ENCODE measurements at regions not wholly inside any gene's neighbourhood (a gene's known extent, or its start where the extent isn't known, plus 50 kb on each side); places are given as distances from the start of the nearest gene placed in this dataset.
"Not testable (repeated sequence)": the region's sequence is repeated elsewhere in the genome, so short reads cannot be mapped to it uniquely, and the experiment has no call there.

- 92% methylated on average over 1 of the region's 2 CpGs; no CpG with 5 or more reads in 1 of the 2 experiments for WGBS, 2 experiments (ENCODE audit: insufficient coverage in 2 of 2)
- H3K9me3 ChIP-seq (ENCODE audit: control insufficient read depth, low read length): no peaks in the 10 kb centered on the region
- H3K36me3 ChIP-seq (ENCODE audit: control insufficient read depth, insufficient read depth, low read length): no peaks in the 10 kb centered on the region
- no peak overlapping the region for H3K4me3 ChIP-seq (ENCODE audit: extremely low read depth, insufficient read depth, low read length, poor library complexity, severe bottlenecking)
- no peaks in the 10 kb centered on the region for H3K4me1 ChIP-seq (ENCODE audit: control insufficient read depth, insufficient read depth, low read length, poor library complexity, severe bottlenecking)
- H3K27ac ChIP-seq (ENCODE audit: low read depth, low read length, severe bottlenecking): no peak overlapping the region
Measured at GRCh38 chr2:22946553-22946952, 438.4 kb upstream of the KLHL29 start.

DNA sequence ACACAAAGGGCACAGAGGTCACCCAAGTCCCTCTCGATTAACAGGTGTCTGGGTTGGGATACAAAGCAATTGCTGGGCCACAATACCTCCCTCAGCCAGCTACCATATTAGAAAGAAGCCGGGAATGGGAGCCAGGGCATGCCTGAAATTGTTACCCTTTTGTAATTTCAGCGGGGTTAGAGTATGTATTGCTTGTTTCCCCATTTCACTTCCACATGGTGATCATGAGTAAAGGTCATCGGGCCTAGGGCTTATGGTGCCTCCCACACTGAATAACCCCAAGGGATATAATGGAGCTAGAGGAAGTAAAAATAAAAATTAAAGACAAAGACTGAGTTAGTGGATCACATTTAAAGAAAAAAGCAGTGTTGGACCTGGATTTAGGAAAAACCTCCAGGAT is 437.2 kb upstream of the KLHL29 start:
- Histone ChIP-seq H3K36me3 (ENCODE audit: control insufficient read depth, insufficient read depth, low read length) (no peaks in the 10 kb centered on the region), H3K4me3 (ENCODE audit: extremely low read depth, insufficient read depth, low read length, poor library complexity, severe bottlenecking) (no peak overlapping the region), H3K27ac (ENCODE audit: low read depth, low read length, severe bottlenecking) (no peak overlapping the region), H3K9me3 (ENCODE audit: control insufficient read depth, low read length) (no peaks in the 10 kb centered on the region), H3K4me1 (ENCODE audit: control insufficient read depth, insufficient read depth, low read length, poor library complexity, severe bottlenecking) (no peaks in the 10 kb centered on the region)
- WGBS, 2 experiments (ENCODE audit: insufficient coverage in 2 of 2): 100% methylated on average over 1 of the region's 4 CpGs; no CpG with 5 or more reads in 1 of the 2 experiments

GRCh38 chr2:22950431-22950830 is 434.5 kb upstream of the KLHL29 start:
- no peaks in the 10 kb centered on the region for H3K4me1 ChIP-seq (ENCODE audit: control insufficient read depth, insufficient read depth, low read length, poor library complexity, severe bottlenecking)
- H3K9me3 ChIP-seq (ENCODE audit: control insufficient read depth, low read length): no peaks in the 10 kb centered on the region
- H3K27ac ChIP-seq (ENCODE audit: low read depth, low read length, severe bottlenecking): no peak overlapping the region
- no peaks in the 10 kb centered on the region for H3K36me3 ChIP-seq (ENCODE audit: control insufficient read depth, insufficient read depth, low read length)
- H3K4me3 ChIP-seq (ENCODE audit: extremely low read depth, insufficient read depth, low read length, poor library complexity, severe bottlenecking): no peak overlapping the region
- 40 to 67% methylated on average over 1 of the region's 2 CpGs for WGBS, 2 experiments (ENCODE audit: insufficient coverage in 2 of 2)

- Histone ChIP-seq H3K36me3 (ENCODE audit: control insufficient read depth, insufficient read depth, low read length) (no peaks in the 10 kb centered on the region), H3K4me3 (ENCODE audit: extremely low read depth, insufficient read depth, low read length, poor library complexity, severe bottlenecking) (no peak overlapping the region), H3K9me3 (ENCODE audit: control insufficient read depth, low read length) (no peaks in the 10 kb centered on the region), H3K4me1 (ENCODE audit: control insufficient read depth, insufficient read depth, low read length, poor library complexity, severe bottlenecking) (no peaks in the 10 kb centered on the region), H3K27ac (ENCODE audit: low read depth, low read length, severe bottlenecking) (no peak overlapping the region)
- WGBS, 2 experiments (ENCODE audit: insufficient coverage in 2 of 2): 100% methylated on average over 2 of the region's 6 CpGs
Measured at GRCh38 chr2:22952656-22953225, 432.2 kb upstream of the KLHL29 start.

DNA sequence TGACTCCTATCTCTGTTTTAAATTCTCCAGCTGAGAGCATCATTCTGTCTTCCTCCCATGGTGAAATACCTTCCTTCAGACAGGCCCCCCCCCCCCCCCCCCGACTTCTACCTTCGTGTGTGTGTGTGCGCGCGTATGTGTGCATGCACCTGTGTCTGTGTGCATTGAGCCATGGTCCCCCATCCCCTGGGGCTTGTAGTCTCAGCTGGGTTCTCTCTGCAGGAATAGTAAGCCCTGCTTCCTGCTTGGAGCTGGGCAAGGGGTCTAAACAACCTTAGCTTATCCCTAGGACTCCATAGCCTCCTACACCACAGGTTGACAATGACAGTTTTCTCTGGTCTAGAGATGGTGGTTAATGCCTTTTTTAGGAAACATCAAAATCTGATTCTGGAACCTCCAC is 427.5 kb upstream of the KLHL29 start:
- no peak overlapping the region for H3K27ac ChIP-seq (ENCODE audit: low read depth, low read length, severe bottlenecking)
- no peaks in the 10 kb centered on the region for H3K36me3 ChIP-seq (ENCODE audit: control insufficient read depth, insufficient read depth, low read length)
- H3K9me3 ChIP-seq (ENCODE audit: control insufficient read depth, low read length): no peaks in the 10 kb centered on the region
- H3K4me3 ChIP-seq (ENCODE audit: extremely low read depth, insufficient read depth, low read length, poor library complexity, severe bottlenecking): no peak overlapping the region
- WGBS, 2 experiments (ENCODE audit: insufficient coverage in 2 of 2): 87 to 100% methylated on average over 3 of the region's 5 CpGs
- H3K4me1 ChIP-seq (ENCODE audit: control insufficient read depth, insufficient read depth, low read length, poor library complexity, severe bottlenecking): no peaks in the 10 kb centered on the region

GRCh38 chr2:22958308-22958707 is 426.7 kb upstream of the KLHL29 start:
- whole genome bisulfite sequencing, 2 experiments (ENCODE audit: insufficient coverage in 2 of 2): 88 to 92% methylated on average over 3 of the region's 4 CpGs
- H3K4me3 ChIP-seq (ENCODE audit: extremely low read depth, insufficient read depth, low read length, poor library complexity, severe bottlenecking): no peak overlapping the region
- H3K36me3 ChIP-seq (ENCODE audit: control insufficient read depth, insufficient read depth, low read length): no peaks in the 10 kb centered on the region
- H3K4me1 ChIP-seq (ENCODE audit: control insufficient read depth, insufficient read depth, low read length, poor library complexity, severe bottlenecking): no peaks in the 10 kb centered on the region
- H3K27ac ChIP-seq (ENCODE audit: low read depth, low read length, severe bottlenecking): no peak overlapping the region
- no peaks in the 10 kb centered on the region for H3K9me3 ChIP-seq (ENCODE audit: control insufficient read depth, low read length)

- no peaks in the 10 kb centered on the region for H3K9me3 ChIP-seq (ENCODE audit: control insufficient read depth, low read length)
- H3K4me1 ChIP-seq (ENCODE audit: control insufficient read depth, insufficient read depth, low read length, poor library complexity, severe bottlenecking): no peaks in the 10 kb centered on the region
- no peak overlapping the region for H3K4me3 ChIP-seq (ENCODE audit: extremely low read depth, insufficient read depth, low read length, poor library complexity, severe bottlenecking)
- no peaks in the 10 kb centered on the region for H3K36me3 ChIP-seq (ENCODE audit: control insufficient read depth, insufficient read depth, low read length)
- H3K27ac ChIP-seq (ENCODE audit: low read depth, low read length, severe bottlenecking): no peak overlapping the region
- 92 to 98% methylated on average over 3 to 5 of the region's 5 CpGs for WGBS, 2 experiments (ENCODE audit: insufficient coverage in 2 of 2)
Measured at GRCh38 chr2:22967756-22968155, 417.2 kb upstream of the KLHL29 start.

- no peak overlapping the region for H3K27ac ChIP-seq (ENCODE audit: low read depth, low read length, severe bottlenecking)
- no peaks in the 10 kb centered on the region for H3K9me3 ChIP-seq (ENCODE audit: control insufficient read depth, low read length)
- H3K4me3 ChIP-seq (ENCODE audit: extremely low read depth, insufficient read depth, low read length, poor library complexity, severe bottlenecking): no peak overlapping the region
- H3K36me3 ChIP-seq (ENCODE audit: control insufficient read depth, insufficient read depth, low read length): no peaks in the 10 kb centered on the region
- H3K4me1 ChIP-seq (ENCODE audit: control insufficient read depth, insufficient read depth, low read length, poor library complexity, severe bottlenecking): no peaks in the 10 kb centered on the region
- WGBS, 2 experiments (ENCODE audit: insufficient coverage in 2 of 2): 44 to 46% methylated on average over 3 to 5 of the region's 8 CpGs
Measured at GRCh38 chr2:22970284-22970975, 414.5 kb upstream of the KLHL29 start.

DNA sequence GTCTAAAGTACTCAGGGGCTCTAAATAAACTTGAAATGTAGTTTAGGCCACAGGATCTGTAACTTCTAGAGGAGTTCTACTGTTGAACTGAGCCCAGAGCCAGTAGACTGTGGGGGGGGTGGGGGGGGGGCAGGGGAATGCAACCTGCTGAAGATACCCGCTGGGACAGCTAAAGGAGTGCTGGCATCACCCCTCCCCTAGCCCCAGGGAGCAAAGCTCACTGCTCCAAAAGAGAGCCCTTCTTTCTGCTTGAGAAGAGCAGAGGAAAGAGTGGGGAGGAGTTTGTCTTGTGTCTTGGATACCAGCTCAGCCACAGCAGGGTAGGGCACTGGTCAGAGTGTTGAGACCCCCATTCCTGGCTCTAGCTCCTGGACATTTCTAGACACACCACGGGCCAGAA is 414.0 kb upstream of the KLHL29 start:
- no peaks in the 10 kb centered on the region for H3K9me3 ChIP-seq (ENCODE audit: control insufficient read depth, low read length)
- no CpG with 5 or more reads among the region's 2 CpGs for WGBS, 2 experiments (ENCODE audit: insufficient coverage in 2 of 2)
- no peak overlapping the region for H3K4me3 ChIP-seq (ENCODE audit: extremely low read depth, insufficient read depth, low read length, poor library complexity, severe bottlenecking)
- no peaks in the 10 kb centered on the region for H3K36me3 ChIP-seq (ENCODE audit: control insufficient read depth, insufficient read depth, low read length)
- no peaks in the 10 kb centered on the region for H3K4me1 ChIP-seq (ENCODE audit: control insufficient read depth, insufficient read depth, low read length, poor library complexity, severe bottlenecking)
- no peak overlapping the region for H3K27ac ChIP-seq (ENCODE audit: low read depth, low read length, severe bottlenecking)

DNA sequence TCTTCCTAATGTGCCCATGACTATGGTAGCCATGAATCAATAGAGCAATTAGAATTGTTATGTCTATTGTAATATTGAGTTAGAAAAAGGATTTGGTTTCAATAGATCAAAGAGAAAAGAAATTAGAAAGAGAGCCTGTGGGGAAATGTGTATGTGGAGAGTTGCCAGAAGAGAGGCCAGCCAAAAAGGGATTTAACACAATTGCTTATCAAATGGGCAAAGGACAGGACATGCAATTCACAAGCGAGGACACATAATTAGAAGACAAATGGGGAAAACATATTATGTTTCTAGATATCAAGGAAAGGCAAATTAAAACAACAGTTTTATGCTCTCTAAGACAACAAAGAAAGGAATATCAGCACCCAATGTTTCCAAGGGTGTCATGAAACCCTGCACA is 403.2 kb upstream of the KLHL29 start:
- no peak overlapping the region for H3K27ac ChIP-seq (ENCODE audit: low read depth, low read length, severe bottlenecking)
- no peak overlapping the region for H3K4me3 ChIP-seq (ENCODE audit: extremely low read depth, insufficient read depth, low read length, poor library complexity, severe bottlenecking)
- no peaks in the 10 kb centered on the region for H3K4me1 ChIP-seq (ENCODE audit: control insufficient read depth, insufficient read depth, low read length, poor library complexity, severe bottlenecking)
- H3K36me3 ChIP-seq (ENCODE audit: control insufficient read depth, insufficient read depth, low read length): no peaks in the 10 kb centered on the region
- WGBS, 2 experiments (ENCODE audit: insufficient coverage in 2 of 2): no CpG with 5 or more reads among the region's 1 CpG
- no peaks in the 10 kb centered on the region for H3K9me3 ChIP-seq (ENCODE audit: control insufficient read depth, low read length)

GRCh38 chr2:22984152-22984551 is 400.8 kb upstream of the KLHL29 start:
- WGBS, 2 experiments (ENCODE audit: insufficient coverage in 2 of 2): no CpG with 5 or more reads among the region's 25 CpGs

More at GRCh38 chr2:22984152-22984551, 400.8 kb upstream of the KLHL29 start:
- H3K27ac ChIP-seq (ENCODE audit: low read depth, low read length, severe bottlenecking); H3K4me3 ChIP-seq (ENCODE audit: extremely low read depth, insufficient read depth, low read length, poor library complexity, severe bottlenecking); H3K9me3 ChIP-seq (ENCODE audit: control insufficient read depth, low read length); H3K36me3 ChIP-seq (ENCODE audit: control insufficient read depth, insufficient read depth, low read length); H3K4me1 ChIP-seq (ENCODE audit: control insufficient read depth, insufficient read depth, low read length, poor library complexity, severe bottlenecking): not testable (repeated sequence)
